ENCODE measurements at regions not wholly inside any gene's neighbourhood (a gene's known extent, or its start where the extent isn't known, plus 50 kb on each side); places are given as distances from the start of the nearest gene placed in this dataset.
A peak's percentile ranks its signal among the peaks of the same experiment; 100 is the strongest.
"Not testable (repeated sequence)": the region's sequence is repeated elsewhere in the genome, so short reads cannot be mapped to it uniquely, and the experiment has no call there.

- H3K9me3 ChIP-seq (ENCODE audit: control insufficient read depth, low read depth, low read length); H3K27me3 ChIP-seq (ENCODE audit: control insufficient read depth, insufficient read depth, low read length); H3K4me3 ChIP-seq (ENCODE audit: low read length); H3K27ac ChIP-seq (ENCODE audit: low read length); H3K36me3 ChIP-seq (ENCODE audit: control insufficient read depth, insufficient read depth, low read length); DNase-seq: not testable (repeated sequence)
- H3K4me1 ChIP-seq (ENCODE audit: control insufficient read depth, insufficient read depth, low read length) = peaks cover 19% of the 10 kb centered on the region
- WGBS (ENCODE audit: insufficient coverage, low lambda C conversion rate) = no CpG with 5 or more reads among the region's 32 CpGs
Observed at GRCh38 chr2:43063096-43063495, 163.3 kb downstream of the ZFP36L2 start.

DNA sequence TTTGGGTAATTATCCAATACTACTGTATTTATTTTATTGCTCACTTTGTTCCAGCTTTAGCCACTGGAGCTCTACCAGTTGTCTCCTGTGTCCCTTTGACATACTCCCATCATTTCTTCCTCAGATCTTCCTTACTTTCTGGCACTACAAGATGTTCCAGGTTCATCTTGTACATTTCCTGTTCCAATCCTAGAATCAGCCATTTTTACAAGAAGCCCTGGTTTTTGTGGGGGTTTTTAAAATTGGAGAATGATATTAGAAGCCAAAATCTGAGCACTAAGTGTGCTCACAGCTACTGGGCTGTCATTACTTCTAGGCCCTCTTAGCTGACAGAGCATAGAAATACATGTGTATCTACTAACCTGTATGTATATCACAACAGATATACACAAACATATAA lies 164.3 kb downstream of the ZFP36L2 start:
- no peaks in the 10 kb centered on the region for H3K27me3 ChIP-seq (ENCODE audit: control insufficient read depth, insufficient read depth, low read length)
- peaks cover 19% of the 10 kb centered on the region for H3K4me1 ChIP-seq (ENCODE audit: control insufficient read depth, insufficient read depth, low read length)
- no peaks in the 10 kb centered on the region for H3K36me3 ChIP-seq (ENCODE audit: control insufficient read depth, insufficient read depth, low read length)
- peaks cover 9% of the 10 kb centered on the region for H3K9me3 ChIP-seq (ENCODE audit: control insufficient read depth, low read depth, low read length)
- DNase-seq = no peak
- H3K27ac ChIP-seq (ENCODE audit: low read length) = no peak overlapping the region
- H3K4me3 ChIP-seq (ENCODE audit: low read length) = no peak overlapping the region

GRCh38 chr2:43060390-43061016 lies 165.9 kb downstream of the ZFP36L2 start:
- DNase-seq = peak; percentile 64 to 69

GRCh38 chr2:43059183-43059897 lies 167.1 kb downstream of the ZFP36L2 start:
- H3K36me3 ChIP-seq (ENCODE audit: control insufficient read depth, insufficient read depth, low read length) = no peaks in the 10 kb centered on the region
- H3K4me3 ChIP-seq (ENCODE audit: low read length) = no peak overlapping the region
- H3K27me3 ChIP-seq (ENCODE audit: control insufficient read depth, insufficient read depth, low read length) = no peaks in the 10 kb centered on the region
- peak; percentile 79 to 81 for DNase-seq
- peaks cover 9% of the 10 kb centered on the region for H3K9me3 ChIP-seq (ENCODE audit: control insufficient read depth, low read depth, low read length)
- peaks cover 22% of the 10 kb centered on the region for H3K4me1 ChIP-seq (ENCODE audit: control insufficient read depth, insufficient read depth, low read length)
- 100% methylated on average over 1 of the region's 12 CpGs for WGBS (ENCODE audit: insufficient coverage, low lambda C conversion rate)
- peak overlapping the region; percentile 46 for H3K27ac ChIP-seq (ENCODE audit: low read length)

More at GRCh38 chr2:43060390-43061016, 165.9 kb downstream of the ZFP36L2 start:
- 100% methylated on average over 1 of the region's 3 CpGs for WGBS (ENCODE audit: insufficient coverage, low lambda C conversion rate)
- Histone ChIP-seq H3K4me1 (ENCODE audit: control insufficient read depth, insufficient read depth, low read length) (peaks cover 19% of the 10 kb centered on the region), H3K27ac (ENCODE audit: low read length) (peak overlapping the region; percentile 74), H3K36me3 (ENCODE audit: control insufficient read depth, insufficient read depth, low read length) (no peaks in the 10 kb centered on the region), H3K9me3 (ENCODE audit: control insufficient read depth, low read depth, low read length) (peaks cover 9% of the 10 kb centered on the region), H3K4me3 (ENCODE audit: low read length) (no peak overlapping the region), H3K27me3 (ENCODE audit: control insufficient read depth, insufficient read depth, low read length) (no peaks in the 10 kb centered on the region)

DNA sequence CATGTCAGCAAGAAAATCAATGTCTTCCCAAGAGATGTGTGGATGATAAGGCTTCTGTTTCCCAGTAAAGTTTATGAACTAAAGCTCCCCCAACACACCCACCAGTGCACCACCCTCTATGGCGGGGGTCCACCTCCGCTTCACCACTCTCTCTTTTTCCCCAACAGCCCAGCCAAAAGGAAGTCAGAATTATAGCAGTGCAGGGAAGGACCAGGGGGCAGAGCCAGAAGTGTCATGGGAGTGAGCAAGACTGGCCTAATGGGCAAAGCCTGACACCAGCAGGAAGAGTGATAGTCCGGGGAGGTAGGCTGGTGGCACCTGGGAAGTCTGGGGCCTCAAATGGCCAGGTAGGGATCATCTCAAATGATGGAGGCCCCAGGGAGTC lies 167.7 kb downstream of the ZFP36L2 start:
- Histone ChIP-seq H3K4me1 (ENCODE audit: control insufficient read depth, insufficient read depth, low read length) (peaks cover 25% of the 10 kb centered on the region), H3K4me3 (ENCODE audit: low read length) (no peak overlapping the region), H3K36me3 (ENCODE audit: control insufficient read depth, insufficient read depth, low read length) (no peaks in the 10 kb centered on the region), H3K27me3 (ENCODE audit: control insufficient read depth, insufficient read depth, low read length) (no peaks in the 10 kb centered on the region), H3K27ac (ENCODE audit: low read length) (no peak overlapping the region), H3K9me3 (ENCODE audit: control insufficient read depth, low read depth, low read length) (peaks cover 6% of the 10 kb centered on the region)
- no CpG with 5 or more reads among the region's 3 CpGs for WGBS (ENCODE audit: insufficient coverage, low lambda C conversion rate)
- DNase-seq = no peak

DNA sequence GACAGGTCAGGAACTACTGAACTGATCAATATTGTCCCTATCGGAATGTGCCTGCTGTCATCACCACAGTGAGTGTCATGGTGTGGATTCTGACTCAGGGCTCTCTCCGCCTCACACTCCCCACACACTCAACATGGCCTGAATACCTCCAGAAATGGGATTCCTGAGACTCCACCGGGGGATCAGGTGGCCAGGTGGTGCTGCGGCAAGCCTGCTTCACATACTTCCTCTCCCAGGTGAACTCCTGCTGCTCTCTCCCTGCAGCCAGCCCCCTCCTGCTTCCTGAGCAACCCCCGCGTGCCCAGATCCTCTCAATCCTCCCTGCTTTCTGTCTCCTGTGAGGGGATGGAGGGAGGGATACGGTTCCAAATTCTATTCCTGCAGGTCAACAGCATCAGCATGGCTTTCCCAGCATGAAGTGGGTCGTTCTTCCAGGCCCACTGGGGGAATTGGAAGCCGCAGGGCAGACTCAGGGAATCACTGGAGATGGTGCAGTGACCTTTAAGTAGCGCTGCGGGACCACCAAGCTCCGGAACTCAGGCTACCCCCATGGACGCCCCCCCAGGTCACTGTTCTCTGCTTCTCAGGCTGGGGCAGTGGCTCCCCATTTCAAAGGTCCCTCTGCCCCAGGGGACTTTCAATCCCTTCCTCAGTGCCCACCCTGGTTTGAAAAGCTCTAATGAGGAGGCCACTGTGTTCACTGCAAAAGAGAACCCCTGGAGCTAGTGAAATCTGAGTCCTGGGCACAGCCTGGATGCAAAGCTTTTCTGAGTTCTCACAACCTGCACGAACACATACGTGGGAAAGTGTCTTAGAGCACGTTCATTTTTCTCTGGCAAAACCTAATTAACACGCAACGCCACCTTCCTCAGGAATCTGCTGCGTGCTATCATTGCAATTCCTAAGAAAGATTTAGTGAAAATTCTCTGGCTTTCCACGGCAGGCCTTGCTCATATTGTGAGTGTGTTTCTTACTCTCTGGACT lies 168.4 kb downstream of the ZFP36L2 start:
- H3K36me3 ChIP-seq (ENCODE audit: control insufficient read depth, insufficient read depth, low read length) = no peaks in the 10 kb centered on the region
- H3K4me3 ChIP-seq (ENCODE audit: low read length) = no peak overlapping the region
- DNase-seq = no peak
- H3K27ac ChIP-seq (ENCODE audit: low read length) = no peak overlapping the region
- H3K27me3 ChIP-seq (ENCODE audit: control insufficient read depth, insufficient read depth, low read length) = no peaks in the 10 kb centered on the region
- H3K9me3 ChIP-seq (ENCODE audit: control insufficient read depth, low read depth, low read length) = peaks cover 6% of the 10 kb centered on the region
- no CpG with 5 or more reads among the region's 20 CpGs for WGBS (ENCODE audit: insufficient coverage, low lambda C conversion rate)
- H3K4me1 ChIP-seq (ENCODE audit: control insufficient read depth, insufficient read depth, low read length) = peaks cover 26% of the 10 kb centered on the region

- WGBS (ENCODE audit: insufficient coverage, low lambda C conversion rate) = no CpG with 5 or more reads among the region's 16 CpGs
- no peak overlapping the region for H3K27ac ChIP-seq (ENCODE audit: low read length)
- H3K4me1 ChIP-seq (ENCODE audit: control insufficient read depth, insufficient read depth, low read length) = peaks cover 33% of the 10 kb centered on the region
Observed at GRCh38 chr2:43057026-43057741, 169.2 kb downstream of the ZFP36L2 start.

GRCh38 chr2:43055985-43056384 lies 170.4 kb downstream of the ZFP36L2 start:
- Histone ChIP-seq H3K36me3 (ENCODE audit: control insufficient read depth, insufficient read depth, low read length) (no peaks in the 10 kb centered on the region), H3K4me1 (ENCODE audit: control insufficient read depth, insufficient read depth, low read length) (peaks cover 45% of the 10 kb centered on the region), H3K27ac (ENCODE audit: low read length) (no peak overlapping the region), H3K9me3 (ENCODE audit: control insufficient read depth, low read depth, low read length) (no peaks in the 10 kb centered on the region), H3K4me3 (ENCODE audit: low read length) (no peak overlapping the region), H3K27me3 (ENCODE audit: control insufficient read depth, insufficient read depth, low read length) (no peaks in the 10 kb centered on the region)
- no peak for DNase-seq
- WGBS (ENCODE audit: insufficient coverage, low lambda C conversion rate) = no CpG with 5 or more reads among the region's 3 CpGs

More at GRCh38 chr2:43057026-43057741, 169.2 kb downstream of the ZFP36L2 start:
- no peak for DNase-seq
- Histone ChIP-seq H3K4me3 (ENCODE audit: low read length) (no peak overlapping the region), H3K36me3 (ENCODE audit: control insufficient read depth, insufficient read depth, low read length) (no peaks in the 10 kb centered on the region), H3K27me3 (ENCODE audit: control insufficient read depth, insufficient read depth, low read length) (no peaks in the 10 kb centered on the region), H3K9me3 (ENCODE audit: control insufficient read depth, low read depth, low read length) (peaks cover 6% of the 10 kb centered on the region)

DNA sequence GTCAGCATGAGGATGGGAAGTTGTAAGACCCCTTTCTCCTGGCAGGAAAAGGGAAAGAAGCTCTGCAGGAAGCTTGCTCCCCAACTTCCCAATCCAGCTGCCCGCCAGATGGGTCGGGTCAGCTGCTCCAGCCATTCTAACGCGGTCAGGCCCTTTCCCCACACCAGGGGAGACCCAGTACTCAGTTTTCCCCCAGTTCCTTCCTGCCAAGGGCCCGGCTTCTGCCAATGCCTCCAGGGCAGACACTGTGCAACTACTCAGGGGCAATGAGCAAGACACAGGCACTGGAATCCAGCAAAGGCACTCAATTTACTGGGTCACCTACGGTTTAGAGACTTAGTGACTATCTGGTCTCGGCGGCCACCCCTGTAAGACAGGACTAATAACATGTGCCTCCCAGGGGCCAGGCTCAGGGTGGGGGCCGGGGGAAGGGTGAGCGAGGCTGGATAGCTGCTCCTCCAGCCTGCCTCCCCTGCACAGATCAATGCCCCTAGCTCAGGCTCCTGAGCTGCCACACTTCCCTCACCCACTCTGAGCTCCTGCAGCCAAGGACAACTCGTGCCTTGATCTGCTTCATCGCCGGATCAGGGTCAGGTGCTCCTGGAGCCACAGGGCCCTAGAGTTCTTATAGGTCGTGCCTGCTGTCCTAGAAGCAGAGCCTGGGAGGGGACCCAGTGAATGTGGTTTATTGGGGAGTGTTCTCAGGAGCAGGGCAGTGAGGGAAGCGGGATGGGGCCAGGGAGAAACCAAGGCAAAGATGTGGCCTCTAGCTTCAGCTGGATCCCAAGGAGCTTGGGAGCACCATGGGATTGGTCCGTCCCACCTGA lies 171.1 kb downstream of the ZFP36L2 start:
- H3K27ac ChIP-seq (ENCODE audit: low read length) = no peak overlapping the region
- no peak for DNase-seq
- peaks cover 40% of the 10 kb centered on the region for H3K4me1 ChIP-seq (ENCODE audit: control insufficient read depth, insufficient read depth, low read length)
- no peaks in the 10 kb centered on the region for H3K27me3 ChIP-seq (ENCODE audit: control insufficient read depth, insufficient read depth, low read length)
- H3K36me3 ChIP-seq (ENCODE audit: control insufficient read depth, insufficient read depth, low read length) = no peaks in the 10 kb centered on the region
- no peaks in the 10 kb centered on the region for H3K9me3 ChIP-seq (ENCODE audit: control insufficient read depth, low read depth, low read length)
- H3K4me3 ChIP-seq (ENCODE audit: low read length) = no peak overlapping the region
- WGBS (ENCODE audit: insufficient coverage, low lambda C conversion rate) = no CpG with 5 or more reads among the region's 16 CpGs

Data from large intestine (tissue), 3 donors.